RPMI7951 (cell line): ENCODE measurements at regions not wholly inside any gene's neighbourhood (a gene's known extent, or its start where the extent isn't known, plus 50 kb on each side); places are given as distances from the start of the nearest gene placed in this dataset.
"Not testable (repeated sequence)": the region's sequence is repeated elsewhere in the genome, so short reads cannot be mapped to it uniquely, and the experiment has no call there.

Experiments
- DNase-seq: peaks from one replicate; pipeline ENCODE4 v3.0.0-alpha.2; 2012; ENCODE audit warnings: low read depth

DNA sequence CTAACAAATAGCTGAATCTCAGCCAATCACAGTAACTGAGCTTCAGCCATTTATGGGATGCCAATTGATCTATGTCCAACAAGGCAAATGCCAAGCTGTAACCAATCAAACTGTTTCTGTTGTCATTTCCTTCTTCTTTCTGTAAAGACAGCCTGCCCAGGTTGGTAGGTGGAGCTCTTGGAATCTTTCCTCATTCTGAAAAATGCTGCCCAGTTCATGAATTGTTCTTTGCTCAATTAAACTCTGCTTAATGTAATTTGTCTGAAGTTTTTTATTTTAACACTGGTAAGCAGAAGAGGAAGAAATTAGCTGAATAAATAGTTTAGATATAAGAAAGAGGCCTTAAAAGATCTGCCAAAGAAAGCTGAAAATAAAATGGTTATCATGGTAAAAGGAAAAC, 1235.6 kb downstream of the EFNA5 start:
- DNase-seq: no peak

GRCh38 chr5:106430733-106431132, 1240.0 kb downstream of the EFNA5 start:
- DNase-seq: not testable (repeated sequence)

DNA sequence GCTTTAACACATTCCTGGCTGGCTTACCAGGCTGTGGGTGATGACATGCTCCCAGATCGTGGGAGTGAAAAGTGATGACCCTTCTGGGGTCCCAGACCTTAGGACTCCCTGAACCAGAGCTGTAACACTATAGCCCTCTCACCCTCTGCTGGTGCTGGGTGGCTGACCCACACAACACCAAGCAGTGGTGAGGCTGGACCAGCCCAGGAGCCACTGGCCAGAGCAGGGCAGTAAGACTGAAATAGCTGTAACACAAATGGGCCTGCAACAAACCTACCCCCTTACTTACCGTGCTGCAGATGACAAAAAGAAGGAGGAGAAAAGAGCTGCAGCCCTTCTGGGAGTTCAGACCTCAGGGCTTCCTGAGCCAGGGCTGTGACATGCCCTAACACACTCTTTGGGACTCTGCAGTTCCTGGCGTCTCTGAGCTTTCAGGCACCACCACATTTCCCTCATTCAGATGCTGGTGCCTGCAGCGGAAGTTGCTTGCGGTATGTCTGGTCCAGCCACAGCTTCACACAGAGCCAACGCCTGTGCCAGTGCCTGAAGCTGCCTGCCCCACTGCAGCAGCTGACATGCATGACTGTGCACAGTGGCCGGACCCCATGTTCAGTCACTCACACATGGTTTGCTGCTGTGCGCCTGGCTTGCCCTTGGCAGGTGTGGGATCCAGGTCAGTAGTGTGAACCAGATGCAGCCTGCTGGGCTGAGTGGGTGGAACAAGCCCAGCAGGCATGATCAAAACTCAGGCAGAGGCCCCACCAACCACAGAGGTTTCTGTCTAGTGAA, 1247.4 kb downstream of the EFNA5 start:
- DNase-seq: no peak

GRCh38 chr5:106420102-106420501, 1250.6 kb downstream of the EFNA5 start:
- no peak for DNase-seq

DNA sequence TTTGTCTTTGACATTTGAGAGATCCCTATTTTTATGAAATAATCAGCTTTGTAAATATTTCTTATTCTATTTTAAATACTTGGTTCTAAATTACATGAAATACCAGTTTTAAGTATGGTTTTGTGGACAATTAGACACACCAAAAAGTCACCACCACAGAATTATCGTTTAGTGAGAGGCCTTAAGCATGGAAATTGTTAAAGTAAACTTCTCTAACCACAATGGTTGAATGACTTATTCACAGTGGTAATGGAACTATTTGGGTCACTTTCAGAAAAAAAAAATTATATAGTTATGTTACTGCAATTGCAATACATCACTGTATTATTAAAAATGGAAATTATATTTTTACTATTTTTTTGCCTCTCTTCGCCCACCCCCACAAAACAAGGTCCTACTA, 1252.5 kb downstream of the EFNA5 start:
- peak; percentile 55 for DNase-seq

GRCh38 chr5:106417566-106417965, 1253.2 kb downstream of the EFNA5 start:
- DNase-seq: no peak

DNA sequence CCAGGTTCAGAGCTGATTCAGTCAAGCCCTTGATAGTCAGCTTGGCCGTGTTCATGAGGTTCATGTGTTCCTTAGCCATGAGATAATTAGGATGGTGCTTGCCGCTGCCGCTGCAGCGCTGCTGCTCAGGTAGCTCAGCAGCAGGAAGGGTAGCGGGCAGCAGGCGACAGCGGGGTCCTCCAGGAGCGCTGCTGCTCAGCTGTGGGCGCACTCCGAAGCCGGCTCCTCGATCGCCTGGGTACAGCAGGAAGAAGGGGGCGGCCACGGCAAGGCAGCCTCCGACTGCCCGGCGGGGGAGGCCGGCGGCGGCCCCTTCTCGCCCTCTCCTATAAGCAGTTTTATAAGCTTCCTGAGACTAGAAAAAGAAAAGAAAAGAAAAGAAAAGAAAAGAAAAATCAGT, 1253.6 kb downstream of the EFNA5 start:
- no peak for DNase-seq

DNA sequence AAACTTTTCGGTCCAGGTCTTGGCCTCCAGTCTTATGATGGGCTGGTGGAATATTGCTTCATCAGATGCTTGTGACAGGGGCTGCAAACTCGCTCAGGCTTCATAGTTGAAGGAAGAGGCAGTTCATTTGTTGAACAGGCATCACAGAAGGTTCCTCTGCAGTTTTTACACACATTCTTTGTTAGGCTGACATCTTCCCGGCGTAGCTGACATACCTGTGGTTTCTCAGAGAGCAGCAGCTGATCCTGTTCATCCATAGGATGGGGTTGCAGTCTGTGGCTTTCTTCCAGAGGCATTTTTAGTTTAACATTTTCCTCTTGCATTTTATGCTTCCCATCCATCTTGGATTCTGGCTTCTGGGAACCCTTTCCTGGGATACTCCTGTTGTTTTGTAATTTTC, 1255.2 kb downstream of the EFNA5 start:
- DNase-seq: peak; percentile 57

- DNase-seq: no peak
Observed at GRCh38 chr5:106414342-106414741, 1256.4 kb downstream of the EFNA5 start.

DNA sequence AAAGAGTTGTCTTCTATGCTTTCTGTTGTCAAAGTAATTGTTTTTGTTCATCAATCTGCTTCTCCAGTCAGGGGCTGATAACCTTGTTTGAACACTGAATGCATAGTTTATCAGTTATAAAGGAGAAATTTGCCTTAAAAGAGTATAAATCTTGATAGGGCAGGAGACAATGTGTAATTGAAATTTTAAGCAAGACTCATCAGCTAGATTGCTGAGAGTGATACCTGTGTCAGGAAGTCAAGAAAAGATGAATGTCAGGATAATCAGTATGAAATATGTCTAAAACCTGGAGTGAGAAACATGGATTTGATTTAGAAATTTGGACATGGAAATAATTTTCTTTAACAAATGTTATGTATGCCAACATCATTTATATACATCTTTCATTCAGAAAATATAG, 1258.1 kb downstream of the EFNA5 start:
- no peak for DNase-seq

GRCh38 chr5:106408570-106408969, 1262.2 kb downstream of the EFNA5 start:
- DNase-seq: no peak

DNA sequence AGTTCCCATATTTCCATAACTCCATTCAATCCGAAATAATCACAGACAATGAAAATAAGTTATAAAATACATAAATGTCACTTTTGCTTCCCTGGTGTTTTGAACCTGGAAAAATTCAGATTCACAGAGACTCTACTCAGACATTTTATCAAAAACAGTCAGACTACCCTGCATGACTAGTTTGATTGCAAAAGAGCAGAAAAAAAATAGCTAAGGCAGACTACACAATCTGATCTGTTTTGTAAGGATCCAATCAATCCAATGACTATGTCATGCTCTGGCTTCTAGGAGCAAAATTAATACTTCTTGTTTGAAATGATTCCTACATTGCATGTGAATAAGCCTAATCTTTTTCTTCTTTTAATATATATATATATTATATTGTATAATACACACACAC, 1262.6 kb downstream of the EFNA5 start:
- DNase-seq: no peak

DNA sequence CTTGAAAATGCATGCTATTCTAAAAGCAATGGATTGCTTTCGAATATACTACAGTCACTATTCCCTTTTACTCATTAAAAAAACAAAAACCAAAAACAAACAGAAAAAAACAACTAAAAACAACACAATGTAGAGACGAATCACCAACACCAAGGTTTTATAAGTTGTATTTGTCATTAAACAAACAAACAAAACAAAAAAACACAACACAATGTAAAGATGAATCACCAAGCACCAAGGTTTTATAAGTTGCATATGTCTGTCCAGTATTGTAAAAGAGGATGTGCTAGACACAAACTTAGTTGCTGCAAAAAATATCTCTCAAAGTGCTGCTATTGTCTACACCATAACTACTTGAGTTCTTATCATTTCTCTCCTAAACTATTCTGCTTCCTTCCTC, 1269.2 kb downstream of the EFNA5 start:
- DNase-seq: no peak

DNA sequence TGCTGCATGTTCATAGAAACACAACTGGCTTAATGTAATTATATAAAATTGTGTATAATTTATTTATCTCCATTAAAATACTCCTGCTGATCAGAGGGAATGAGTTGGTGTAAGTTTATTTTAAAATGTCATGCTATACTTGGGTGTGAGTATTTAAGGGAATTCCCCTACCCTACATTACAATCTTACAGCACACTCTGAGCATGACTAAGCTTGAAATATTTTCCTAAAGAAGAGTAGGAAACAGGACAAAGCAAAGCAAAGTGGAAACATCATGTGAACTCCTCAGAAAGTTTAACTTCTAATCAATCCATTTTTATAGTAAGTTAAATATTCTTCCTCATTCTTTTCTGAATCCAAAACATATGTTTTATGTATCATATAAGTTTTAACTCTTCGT, 1271.3 kb downstream of the EFNA5 start:
- peak; percentile 65 for DNase-seq

GRCh38 chr5:106397700-106398099, 1273.0 kb downstream of the EFNA5 start:
- DNase-seq: peak; percentile 97

- DNase-seq: peak; percentile 12
Observed at GRCh38 chr5:106393276-106393675, 1277.5 kb downstream of the EFNA5 start.

GRCh38 chr5:106392766-106393165, 1278.0 kb downstream of the EFNA5 start:
- peak; percentile 54 for DNase-seq

GRCh38 chr5:106387767-106388166, 1283.0 kb downstream of the EFNA5 start:
- DNase-seq: not testable (repeated sequence)

DNA sequence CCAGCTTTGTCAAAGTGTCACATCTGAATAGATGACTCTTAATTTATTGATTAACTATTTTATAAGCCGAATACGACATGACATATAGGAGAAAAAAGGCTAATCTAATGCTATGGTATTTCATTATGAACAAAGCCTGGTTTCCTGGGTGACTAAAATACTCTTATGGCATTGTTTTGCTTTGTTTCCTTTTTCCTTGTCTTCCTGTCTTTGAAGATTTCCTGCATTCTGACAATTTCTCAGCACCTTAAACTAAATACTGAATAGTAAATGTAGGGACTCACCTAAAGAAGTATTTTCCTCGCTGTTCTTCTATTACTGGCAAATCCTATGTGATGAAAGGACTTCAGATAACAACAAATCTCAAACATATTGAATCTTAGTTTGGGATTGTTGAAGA, 1284.5 kb downstream of the EFNA5 start:
- DNase-seq: no peak

- DNase-seq: peak; percentile 71
Observed at GRCh38 chr5:106380736-106381135, 1290.0 kb downstream of the EFNA5 start.

DNA sequence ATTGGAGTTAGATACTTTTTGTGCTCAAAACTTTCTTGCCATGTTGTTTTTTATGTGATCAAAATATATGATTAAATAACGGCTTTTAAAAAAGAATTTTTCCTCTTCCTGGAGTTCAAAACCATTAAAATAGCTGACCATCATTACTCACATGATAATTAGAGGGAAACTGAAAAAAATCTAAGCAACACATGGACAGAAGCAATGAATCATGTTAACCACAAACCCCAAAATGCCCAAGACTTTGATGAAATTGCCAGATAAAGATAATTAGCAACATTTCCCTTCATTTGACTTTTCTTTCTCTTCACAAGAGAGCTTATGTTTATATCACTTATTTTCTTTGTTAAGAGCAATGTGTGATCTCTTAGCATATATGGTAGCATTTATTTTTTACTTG, 1294.2 kb downstream of the EFNA5 start:
- peak; percentile 89 for DNase-seq

GRCh38 chr5:106374956-106375355, 1295.8 kb downstream of the EFNA5 start:
- DNase-seq: peak; percentile 47

DNA sequence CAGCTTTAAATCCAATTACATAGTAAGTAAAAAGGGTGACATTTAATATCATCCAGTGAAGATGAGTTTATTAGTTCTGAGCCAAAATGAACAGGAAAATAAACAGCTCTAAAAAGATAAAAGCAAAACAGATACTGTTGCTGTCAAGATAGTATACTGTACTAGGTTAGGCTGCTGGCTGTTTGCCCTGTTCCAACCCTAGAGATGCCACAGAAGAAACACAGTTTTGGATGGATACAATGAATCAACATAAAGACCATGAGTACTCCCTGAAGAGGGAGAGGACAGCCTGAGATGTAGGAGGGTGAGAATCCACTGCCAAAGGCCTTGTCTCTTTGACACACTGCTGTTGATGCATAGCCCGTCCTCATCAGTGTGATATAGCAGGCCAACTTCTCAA, 1302.7 kb downstream of the EFNA5 start:
- no peak for DNase-seq

DNA sequence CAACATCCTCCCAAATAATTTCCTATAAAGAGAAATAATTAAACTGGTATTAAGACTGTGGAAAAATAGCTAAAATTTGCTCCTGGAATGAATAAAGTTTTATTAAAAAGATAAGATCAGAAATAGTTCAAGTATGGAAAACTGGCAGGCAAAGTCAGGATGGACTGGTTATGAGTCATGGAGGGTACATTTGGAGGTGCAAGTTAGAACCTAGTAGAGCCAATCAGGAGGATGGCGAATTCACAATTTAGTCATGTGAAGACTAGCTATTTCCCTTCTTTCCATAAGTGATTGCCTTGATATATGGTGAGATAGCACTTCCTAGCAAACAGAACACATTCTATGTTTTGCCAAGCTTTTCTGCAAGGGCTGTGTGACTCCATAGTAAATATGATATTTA, 1303.5 kb downstream of the EFNA5 start:
- DNase-seq: no peak
